ENCODE measurements at regions not wholly inside any gene's neighbourhood (a gene's known extent, or its start where the extent isn't known, plus 50 kb on each side); places are given as distances from the start of the nearest gene placed in this dataset.

GRCh38 chr4:163967263-163967662 is 472.8 kb downstream of the TMA16 start:
- no peak for DNase-seq (ENCODE audit: low read depth)

- no peak for DNase-seq (ENCODE audit: low read depth)
Observed at GRCh38 chr4:163967710-163968109, 473.2 kb downstream of the TMA16 start.

DNA sequence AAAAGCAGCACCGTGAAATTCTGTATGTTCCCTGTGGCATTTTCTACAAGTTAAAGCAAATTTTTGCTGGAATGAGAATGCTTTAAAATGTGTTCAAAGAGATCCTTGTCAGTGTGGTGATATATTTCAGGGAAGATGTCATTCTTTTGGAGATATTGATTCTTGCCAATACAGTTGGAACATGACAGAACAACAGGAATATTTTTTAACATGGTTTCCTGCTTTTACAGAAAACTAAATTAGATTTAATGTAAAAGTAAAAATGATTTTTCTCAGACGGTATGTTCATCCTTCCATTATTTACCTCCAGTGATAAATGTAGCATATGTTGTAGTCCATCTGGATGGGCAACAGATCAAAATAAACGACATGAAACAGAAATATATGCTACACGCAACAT is 474.8 kb downstream of the TMA16 start:
- no peak for DNase-seq (ENCODE audit: low read depth)

DNA sequence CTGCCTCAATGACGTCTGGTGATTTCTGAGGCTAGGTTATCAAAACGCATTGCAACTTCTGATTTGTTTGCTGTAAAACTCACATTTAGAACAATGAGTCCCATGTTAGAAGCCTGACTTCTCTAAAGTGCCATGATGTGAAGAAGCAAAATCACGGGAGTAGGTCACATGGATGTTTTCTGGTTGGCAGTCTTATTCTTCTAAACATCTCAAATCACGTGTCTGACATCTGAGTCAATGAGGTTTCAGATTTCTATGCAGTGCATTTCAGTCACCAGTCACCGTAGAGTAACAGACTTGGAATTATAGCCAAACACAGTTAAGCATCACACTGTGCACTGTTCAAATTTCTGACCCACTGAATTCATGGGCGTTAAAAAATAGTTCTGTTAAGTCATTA is 482.1 kb downstream of the TMA16 start:
- no peak for DNase-seq (ENCODE audit: low read depth)

DNA sequence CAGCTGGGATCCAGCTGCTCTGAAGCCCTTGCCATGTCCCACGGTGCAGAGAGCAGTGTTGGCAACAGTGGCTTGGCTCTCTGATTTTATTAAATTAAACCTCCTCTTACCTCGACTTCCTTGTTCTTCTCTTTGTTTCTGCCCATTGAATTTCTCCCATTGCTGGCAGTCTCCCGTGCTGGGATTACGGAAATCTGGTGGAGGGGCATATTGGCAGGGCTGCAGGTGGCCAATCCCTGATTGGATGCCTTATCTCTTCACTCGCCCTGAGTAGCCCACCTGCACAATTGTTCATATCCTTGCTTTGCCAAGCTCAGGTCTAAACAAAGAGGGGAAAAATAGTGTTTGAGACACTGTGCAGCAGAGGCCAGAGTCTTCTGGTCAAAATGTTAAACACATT is 493.9 kb downstream of the TMA16 start:
- no peak for DNase-seq (ENCODE audit: low read depth)

- no peak for DNase-seq (ENCODE audit: low read depth)
Observed at GRCh38 chr4:163988865-163989264, 494.4 kb downstream of the TMA16 start.

- no peak for DNase-seq (ENCODE audit: low read depth)
Observed at GRCh38 chr4:163991298-163991865, 496.9 kb downstream of the TMA16 start.

DNA sequence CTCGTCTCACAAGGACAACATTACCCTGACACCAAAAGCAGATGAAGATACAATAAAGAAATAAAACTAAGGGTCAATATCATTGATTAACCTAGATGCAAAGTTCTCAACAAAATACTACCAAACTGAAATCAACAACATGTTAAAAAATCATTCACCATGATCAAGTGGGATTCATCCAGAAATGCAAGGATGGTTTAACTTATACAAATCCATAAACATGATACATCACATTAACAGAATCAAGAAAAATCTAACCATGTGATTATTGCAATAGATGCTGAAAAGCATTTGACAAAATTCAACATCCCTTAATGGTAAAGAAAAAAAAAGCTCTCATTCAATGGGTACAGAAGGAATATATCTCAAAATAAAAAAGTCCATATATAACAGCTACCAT is 514.9 kb downstream of the TMA16 start:
- no peak for DNase-seq (ENCODE audit: low read depth)

GRCh38 chr4:164011791-164012190 is 517.3 kb downstream of the TMA16 start:
- no peak for DNase-seq (ENCODE audit: low read depth)

DNA sequence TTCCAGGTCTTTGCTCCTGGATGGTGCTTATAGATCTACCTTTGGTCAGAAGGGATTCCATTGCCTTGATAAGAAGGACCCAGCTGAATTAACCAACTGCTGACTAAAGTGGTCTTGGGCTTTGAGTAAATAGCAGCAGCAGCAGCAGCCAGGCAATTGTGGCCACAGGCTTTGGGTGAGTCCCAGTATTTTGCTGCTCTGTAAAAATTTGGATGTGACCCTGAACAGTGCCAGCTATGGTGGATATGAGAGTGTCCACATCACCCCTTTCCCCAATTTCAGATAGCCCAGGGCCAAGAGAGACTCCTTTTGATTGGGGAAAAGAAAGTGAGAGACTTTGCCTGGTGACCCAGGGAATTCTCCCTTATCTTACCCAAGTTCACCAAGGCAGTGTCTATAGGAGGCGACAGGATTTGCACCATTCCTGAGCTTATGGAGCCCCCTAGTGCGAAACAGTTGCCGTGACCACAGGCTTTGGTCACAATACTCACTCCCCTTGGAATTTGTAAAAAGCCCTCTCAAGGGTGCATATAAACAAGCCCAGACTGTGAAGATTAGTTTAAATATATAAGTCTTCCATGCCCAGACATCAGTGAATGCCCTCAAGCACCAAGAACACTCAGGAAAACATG is 518.0 kb downstream of the TMA16 start:
- DNase-seq (ENCODE audit: low read depth) = no peak

- no peak for DNase-seq (ENCODE audit: low read depth)
Observed at GRCh38 chr4:164021947-164022346, 527.5 kb downstream of the TMA16 start.

DNA sequence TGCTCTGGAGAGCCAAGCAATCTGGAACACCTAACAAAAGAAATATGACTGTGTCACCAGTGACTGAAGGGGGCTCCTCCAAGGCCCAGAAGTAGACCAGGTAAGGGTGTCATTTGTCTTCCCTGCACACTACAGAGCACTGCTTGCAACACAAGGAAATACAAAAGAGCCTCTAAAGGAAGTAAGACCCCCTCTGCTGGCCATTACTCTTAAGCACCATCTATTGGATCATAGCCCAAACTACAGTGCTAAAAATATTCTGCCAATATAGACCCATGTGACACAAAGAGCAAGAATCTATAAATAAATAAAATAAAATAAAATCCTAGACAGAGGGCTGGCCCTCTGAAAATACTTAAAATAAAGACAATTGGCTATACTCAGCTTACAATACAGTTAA is 528.7 kb downstream of the TMA16 start:
- DNase-seq (ENCODE audit: low read depth) = no peak

GRCh38 chr4:164027805-164028204 is 533.3 kb downstream of the TMA16 start:
- no peak for DNase-seq (ENCODE audit: low read depth)

- DNase-seq (ENCODE audit: low read depth) = no peak
Observed at GRCh38 chr4:164039482-164039881, 545.0 kb downstream of the TMA16 start.

- DNase-seq (ENCODE audit: low read depth) = no peak
Observed at GRCh38 chr4:164056426-164057142, 562.1 kb downstream of the TMA16 start.

DNA sequence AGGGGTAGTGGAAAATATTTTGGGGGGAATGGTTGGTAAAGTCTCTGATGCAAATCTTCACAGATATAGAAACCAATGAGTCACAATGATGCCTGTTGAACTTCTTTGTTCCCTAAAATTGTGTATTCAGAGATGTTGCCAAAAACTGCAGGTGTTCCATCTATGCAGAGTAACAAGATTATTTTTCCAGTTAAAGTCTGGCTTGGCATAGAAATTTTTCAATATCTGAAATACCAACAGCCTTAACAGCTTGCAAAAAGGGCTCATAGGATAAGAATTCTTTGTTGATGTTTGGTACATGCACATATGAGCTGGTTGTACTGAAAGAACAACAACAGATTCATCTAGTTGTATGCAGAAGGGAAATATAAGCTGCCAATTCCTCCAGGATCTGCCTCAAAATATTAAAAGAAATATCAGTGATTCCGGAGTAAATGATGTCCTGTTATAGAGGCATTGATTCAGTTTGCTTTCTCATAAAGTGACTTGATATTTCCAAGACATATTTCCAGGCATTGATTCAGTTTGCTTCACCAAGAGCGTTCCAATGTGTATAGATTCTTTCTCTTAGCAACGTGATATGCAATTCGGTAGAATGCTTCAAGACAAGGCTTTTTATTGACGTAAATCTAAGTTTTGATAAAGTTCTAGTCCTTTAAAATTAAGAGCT is 564.4 kb downstream of the TMA16 start:
- no peak for DNase-seq (ENCODE audit: low read depth)

GRCh38 chr4:164060456-164060855 is 566.0 kb downstream of the TMA16 start:
- DNase-seq (ENCODE audit: low read depth) = no peak

- DNase-seq (ENCODE audit: low read depth) = no peak
Observed at GRCh38 chr4:164068392-164068791, 573.9 kb downstream of the TMA16 start.

DNA sequence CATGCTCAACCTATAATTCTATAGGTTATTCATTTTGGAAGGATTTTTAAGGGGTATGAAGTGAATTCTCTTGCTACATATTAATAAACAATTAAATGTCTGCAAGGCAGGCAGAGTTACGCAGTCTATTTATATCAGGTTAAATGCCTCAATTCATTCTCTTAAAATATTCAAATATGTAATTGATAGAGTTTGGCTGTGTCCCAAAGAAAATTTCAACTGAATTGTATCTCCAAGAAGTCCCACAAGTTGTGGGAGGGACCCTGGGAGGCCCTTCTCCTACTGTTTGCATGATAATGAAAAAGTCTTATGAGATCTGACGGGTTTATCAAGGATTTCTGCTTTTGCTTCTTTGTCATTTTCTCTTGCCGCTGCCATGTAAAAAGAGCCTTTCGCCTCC is 576.1 kb downstream of the TMA16 start:
- DNase-seq (ENCODE audit: low read depth) = no peak

- no peak for DNase-seq (ENCODE audit: low read depth)
Observed at GRCh38 chr4:164081371-164081770, 586.9 kb downstream of the TMA16 start.

- no peak for DNase-seq (ENCODE audit: low read depth)
Observed at GRCh38 chr4:164081801-164082200, 587.3 kb downstream of the TMA16 start.

DNA sequence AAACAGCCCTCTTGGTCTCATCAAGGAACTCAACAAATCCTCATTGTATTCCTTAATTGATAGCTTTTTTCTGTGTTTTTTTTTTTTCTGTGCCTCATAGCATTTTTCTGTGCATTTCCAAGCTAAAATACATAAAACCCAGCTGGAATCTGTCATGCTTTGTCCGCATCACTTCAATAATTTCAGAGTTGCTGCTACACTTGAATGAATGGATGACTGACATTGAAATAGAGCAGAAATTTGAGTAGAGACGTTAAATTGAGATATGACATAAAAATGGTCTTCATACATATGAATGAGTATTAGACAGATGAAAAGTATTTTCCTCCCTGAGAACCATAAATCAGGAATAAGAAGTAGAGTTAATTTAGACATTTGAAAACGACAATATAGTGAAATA is 593.2 kb downstream of the TMA16 start:
- DNase-seq (ENCODE audit: low read depth) = no peak
